ENCODE measurements at regions not wholly inside any gene's neighbourhood (a gene's known extent, or its start where the extent isn't known, plus 50 kb on each side); places are given as distances from the start of the nearest gene placed in this dataset.

GRCh38 chr11:103656382-103656781 lies 380.1 kb upstream of the DDI1 start:
- TF ChIP-seq CTCF (conservative IDR thresholded peaks at IDR 0.05) (no peak), EZH2 (IDR thresholded peaks at IDR 0.05; ENCODE audit: low read depth) (no peak)

All from PC-9 (cell line).